Progenitor cell of endocrine pancreas (in vitro differentiated cells): ENCODE measurements at regions not wholly inside any gene's neighbourhood (a gene's known extent, or its start where the extent isn't known, plus 50 kb on each side); places are given as distances from the start of the nearest gene placed in this dataset.

Source experiments
- DNase-seq: peaks from one replicate; pipeline ENCODE4 v3.0.0; 2021; ENCODE audit warnings: low spot score; ENCODE audit not compliant: unreplicated experiment
- H3K27ac Mint-ChIP-seq: 2 replicates; pipeline ENCODE4 v1.8.0; 2021; ENCODE audit warnings: mild to moderate bottlenecking, moderate library complexity, mixed read lengths
- H3K27me3 Mint-ChIP-seq: 2 replicates; pipeline ENCODE4 v1.8.0; 2021; ENCODE audit warnings: mixed read lengths
- H3K36me3 Mint-ChIP-seq: 2 replicates; pipeline ENCODE4 v1.8.0; 2022; ENCODE audit warnings: mixed read lengths; ENCODE audit not compliant: insufficient read depth
- H3K4me1 Mint-ChIP-seq: 2 replicates; pipeline ENCODE4 v1.8.0; 2021; ENCODE audit warnings: low read depth, mixed read lengths
- H3K4me3 Mint-ChIP-seq: 2 replicates; pipeline ENCODE4 v1.8.0; 2021; ENCODE audit warnings: low read depth, mild to moderate bottlenecking, moderate library complexity, mixed read lengths
- H3K9me3 Mint-ChIP-seq: 2 replicates; pipeline ENCODE4 v1.8.0; 2021; ENCODE audit warnings: low read depth, mixed read lengths
- CTCF ChIP-seq: fragments of 200-600 bp; sonication (generic); IDR thresholded peaks from one replicate; pipeline ENCODE4 v1.5.0; 2021; ENCODE audit warnings: antibody characterized with exemption, mild to moderate bottlenecking; ENCODE audit not compliant: unreplicated experiment

- H3K4me1 Mint-ChIP-seq = peaks cover 2% of the 10 kb centered on the region
- H3K4me3 Mint-ChIP-seq = no peak overlapping the region
- H3K36me3 Mint-ChIP-seq = no peaks in the 10 kb centered on the region
- H3K27me3 Mint-ChIP-seq = no peaks in the 10 kb centered on the region
- no peak for TF ChIP-seq CTCF
- no peak overlapping the region for H3K27ac Mint-ChIP-seq
- DNase-seq = no peak
- no peaks in the 10 kb centered on the region for H3K9me3 Mint-ChIP-seq
Observed at GRCh38 chr7:121623130-121623872, 227.2 kb upstream of the FAM3C start.

GRCh38 chr7:121621937-121622336 is 225.8 kb upstream of the FAM3C start:
- Mint-ChIP-seq H3K27ac (no peak overlapping the region), H3K36me3 (no peaks in the 10 kb centered on the region), H3K27me3 (no peaks in the 10 kb centered on the region), H3K9me3 (peaks cover 3% of the 10 kb centered on the region), H3K4me1 (peaks cover 2% of the 10 kb centered on the region), H3K4me3 (no peak overlapping the region)
- no peak for DNase-seq
- TF ChIP-seq CTCF = no peak

GRCh38 chr7:121620953-121621606 is 225.0 kb upstream of the FAM3C start:
- Mint-ChIP-seq H3K4me3 (no peak overlapping the region), H3K27ac (no peak overlapping the region), H3K36me3 (no peaks in the 10 kb centered on the region), H3K9me3 (peaks cover 3% of the 10 kb centered on the region), H3K27me3 (no peaks in the 10 kb centered on the region), H3K4me1 (peaks cover 2% of the 10 kb centered on the region)
- no peak for TF ChIP-seq CTCF
- no peak for DNase-seq

- no peaks in the 10 kb centered on the region for H3K27me3 Mint-ChIP-seq
- no peak for TF ChIP-seq CTCF
- peaks cover 2% of the 10 kb centered on the region for H3K4me1 Mint-ChIP-seq
- no peaks in the 10 kb centered on the region for H3K36me3 Mint-ChIP-seq
- H3K4me3 Mint-ChIP-seq = no peak overlapping the region
- no peak overlapping the region for H3K27ac Mint-ChIP-seq
- no peak for DNase-seq
- peaks cover 3% of the 10 kb centered on the region for H3K9me3 Mint-ChIP-seq
Observed at GRCh38 chr7:121620206-121620605, 224.1 kb upstream of the FAM3C start.

- DNase-seq = no peak
- Mint-ChIP-seq H3K4me3 (no peak overlapping the region), H3K27me3 (no peaks in the 10 kb centered on the region), H3K36me3 (no peaks in the 10 kb centered on the region), H3K4me1 (peaks cover 2% of the 10 kb centered on the region), H3K9me3 (peaks cover 7% of the 10 kb centered on the region), H3K27ac (no peak overlapping the region)
- TF ChIP-seq CTCF = no peak
Observed at GRCh38 chr7:121618182-121618581, 222.1 kb upstream of the FAM3C start.
